DMS 273 treated with DMSO at 0.1 percent for 48 hours (cell line): ENCODE measurements at regions not wholly inside any gene's neighbourhood (a gene's known extent, or its start where the extent isn't known, plus 50 kb on each side); places are given as distances from the start of the nearest gene placed in this dataset.
"Not testable (repeated sequence)": the region's sequence is repeated elsewhere in the genome, so short reads cannot be mapped to it uniquely, and the experiment has no call there.

Experiments used
- DNase-seq: peaks from one replicate; lab custom pipeline; 2025; lab: John Stamatoyannopoulos, UW

DNA sequence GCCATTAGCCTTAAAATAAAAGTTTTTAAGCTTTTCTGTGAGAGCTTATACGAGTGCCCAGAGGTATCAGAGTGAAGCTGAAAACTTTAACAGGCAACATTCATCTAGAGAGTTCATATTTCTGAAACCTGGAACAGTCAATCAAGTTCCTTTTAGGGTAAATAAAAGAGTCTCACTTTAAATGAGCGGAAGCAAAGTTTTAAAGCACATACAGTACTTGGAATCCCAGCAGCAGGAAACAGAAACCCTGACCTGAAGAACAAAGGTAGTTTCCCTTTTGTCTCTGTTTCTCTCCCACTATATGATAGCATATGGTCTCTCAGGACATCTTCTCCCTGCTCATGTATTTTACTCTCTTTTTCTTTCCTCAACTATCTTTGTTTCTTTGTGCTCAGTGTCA lies 153.0 kb downstream of the ASB9 start:
- no peak for DNase-seq

- DNase-seq: no peak
These were observed 154.9 kb downstream of the ASB9 start for GRCh38 chrX:15114743-15115566.

GRCh38 chrX:15107367-15107988 lies 162.4 kb downstream of the ASB9 start:
- no peak for DNase-seq

GRCh38 chrX:15098505-15098904 lies 171.4 kb downstream of the ASB9 start:
- no peak for DNase-seq

- DNase-seq: no peak
These were observed 182.1 kb downstream of the ASB9 start for GRCh38 chrX:15087747-15088146.

DNA sequence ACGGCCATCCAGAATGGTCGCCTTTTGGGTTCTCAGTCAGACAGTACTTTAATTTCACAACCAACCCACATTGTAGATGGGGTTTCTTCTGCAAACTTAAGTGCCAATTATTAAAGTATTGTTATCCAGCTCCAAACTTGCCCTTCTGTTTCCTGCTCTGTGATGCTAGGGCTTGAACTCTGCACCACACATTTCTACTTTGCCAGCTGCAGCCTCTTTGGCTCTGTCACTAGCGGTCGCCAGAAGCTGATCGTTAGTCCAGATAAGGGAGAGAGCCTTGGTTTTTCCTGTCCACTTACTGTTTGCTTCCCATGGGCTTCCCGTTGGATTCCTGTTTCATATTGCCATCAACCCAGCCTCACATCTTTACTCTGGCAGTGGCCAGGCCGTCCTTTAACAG lies 196.6 kb downstream of the ASB9 start:
- DNase-seq: no peak

DNA sequence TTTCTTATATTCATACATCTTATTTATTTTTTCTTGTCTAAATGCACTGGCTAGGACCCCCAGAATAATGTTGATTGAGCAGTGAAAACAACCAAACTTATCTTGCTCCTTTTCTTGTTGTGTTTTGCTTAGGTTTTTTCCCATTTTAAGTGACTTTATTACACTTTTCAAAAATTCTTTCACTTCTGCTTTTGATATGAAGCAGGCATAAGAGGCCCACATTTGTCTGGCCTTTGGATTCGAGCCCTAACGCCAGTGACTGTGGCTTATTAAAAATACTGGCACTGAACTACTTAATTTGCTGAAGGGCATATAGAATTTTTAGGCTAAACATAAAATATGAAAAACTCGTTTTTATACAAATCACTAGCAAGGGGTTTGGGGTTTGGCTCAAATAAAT lies 197.0 kb downstream of the ASB9 start:
- no peak for DNase-seq

- no peak for DNase-seq
These were observed 197.6 kb downstream of the ASB9 start for GRCh38 chrX:15072259-15072658.

DNA sequence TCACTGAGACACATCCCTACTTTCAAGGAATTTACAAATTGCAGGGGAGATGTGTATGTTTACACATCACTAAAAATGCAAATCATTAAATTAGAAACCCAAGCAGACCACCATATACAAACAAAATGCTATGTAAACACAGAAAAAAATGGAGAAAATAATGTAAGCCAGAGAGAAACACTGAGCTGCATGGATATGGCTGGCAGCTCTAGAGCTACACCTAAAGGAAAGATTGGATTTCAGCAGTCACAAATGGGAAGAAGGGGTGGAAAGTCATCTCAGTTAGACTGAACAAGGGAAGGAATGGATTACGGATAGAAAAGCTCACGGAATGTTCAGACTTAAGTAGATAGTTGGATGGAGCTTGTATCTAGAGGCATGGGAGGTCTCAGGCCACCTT lies 186.3 kb downstream of the MOSPD2 start:
- DNase-seq: no peak

DNA sequence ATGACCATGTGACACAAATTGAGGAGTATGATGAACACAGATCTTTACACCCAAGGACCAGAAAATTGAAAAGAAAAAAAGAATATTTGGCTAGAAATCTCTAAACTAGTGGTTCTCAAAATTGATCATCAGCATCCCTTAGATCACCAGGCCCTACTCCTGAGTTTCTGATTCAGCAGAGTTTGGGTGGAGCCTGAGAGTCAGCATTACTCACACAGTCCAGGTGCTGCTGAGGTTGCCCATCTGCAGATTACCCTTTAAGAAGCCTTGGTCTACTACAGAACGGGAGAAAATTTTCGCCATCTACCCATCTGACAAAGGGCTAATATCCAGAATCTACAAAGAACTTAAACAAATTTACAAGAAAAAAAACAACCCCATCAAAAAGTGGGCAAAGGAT lies 182.8 kb downstream of the MOSPD2 start:
- DNase-seq: no peak

GRCh38 chrX:15055146-15055930 lies 182.1 kb downstream of the MOSPD2 start:
- no peak for DNase-seq

DNA sequence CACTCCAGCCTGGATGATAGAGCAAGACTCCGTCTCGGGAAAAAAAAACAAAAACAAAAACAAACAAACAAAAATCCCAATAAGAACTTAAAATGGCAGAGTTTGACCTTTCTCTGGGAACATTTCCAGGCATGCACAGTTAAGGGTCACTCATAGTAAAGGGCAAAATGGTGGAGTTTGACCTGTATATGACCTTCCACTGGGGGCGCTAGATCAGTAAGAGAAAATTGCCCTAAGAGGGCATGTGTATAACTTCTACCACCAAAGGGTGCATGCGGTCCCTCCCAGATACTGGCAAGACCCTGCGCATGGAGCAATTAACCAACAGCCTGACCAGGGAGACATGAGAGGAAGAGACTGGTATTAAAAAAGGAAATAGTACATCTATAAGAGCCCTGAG lies 177.2 kb downstream of the MOSPD2 start:
- no peak for DNase-seq

DNA sequence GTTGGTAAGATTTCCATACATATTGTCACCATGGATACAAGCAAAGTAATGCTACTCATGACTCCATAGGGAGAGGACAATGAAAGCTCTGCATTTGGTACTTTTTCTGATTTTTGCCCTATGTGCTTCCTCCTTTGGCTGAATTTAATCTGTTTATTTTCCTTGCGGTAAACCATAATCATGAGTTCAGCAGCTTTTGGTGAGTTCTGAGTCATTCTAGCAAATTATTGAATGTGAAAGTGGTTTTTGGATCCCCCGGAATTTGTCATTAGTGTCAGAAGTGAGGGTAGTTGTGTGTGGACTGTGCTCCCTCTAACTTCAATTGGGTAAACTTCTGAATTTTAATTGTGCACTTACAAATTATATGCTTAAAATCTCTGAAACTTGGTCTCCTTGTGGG lies 170.3 kb downstream of the MOSPD2 start:
- DNase-seq: no peak

GRCh38 chrX:15033917-15034316 lies 160.7 kb downstream of the MOSPD2 start:
- no peak for DNase-seq

GRCh38 chrX:15017491-15017890 lies 144.3 kb downstream of the MOSPD2 start:
- DNase-seq: no peak

GRCh38 chrX:15016051-15016450 lies 142.8 kb downstream of the MOSPD2 start:
- no peak for DNase-seq

GRCh38 chrX:15014281-15014680 lies 141.1 kb downstream of the MOSPD2 start:
- DNase-seq: no peak

DNA sequence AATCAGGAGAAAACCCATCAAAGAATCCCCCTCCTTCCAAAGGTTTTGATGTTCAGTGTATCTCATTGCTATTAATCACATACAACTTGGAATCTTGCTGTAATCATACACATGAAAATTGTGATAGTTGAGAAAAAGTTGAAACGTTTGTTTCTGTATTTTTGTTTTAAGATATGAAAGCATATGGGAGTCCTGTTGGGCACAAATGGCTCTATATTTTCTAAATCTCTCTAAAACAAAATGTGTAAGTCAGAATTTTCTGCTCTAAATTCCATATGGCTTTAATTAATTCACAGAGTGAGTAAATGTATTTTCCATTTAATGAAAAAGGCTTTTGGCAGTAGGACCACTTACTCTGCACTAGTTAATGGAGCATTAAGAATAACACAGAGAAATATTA lies 140.2 kb downstream of the MOSPD2 start:
- no peak for DNase-seq

DNA sequence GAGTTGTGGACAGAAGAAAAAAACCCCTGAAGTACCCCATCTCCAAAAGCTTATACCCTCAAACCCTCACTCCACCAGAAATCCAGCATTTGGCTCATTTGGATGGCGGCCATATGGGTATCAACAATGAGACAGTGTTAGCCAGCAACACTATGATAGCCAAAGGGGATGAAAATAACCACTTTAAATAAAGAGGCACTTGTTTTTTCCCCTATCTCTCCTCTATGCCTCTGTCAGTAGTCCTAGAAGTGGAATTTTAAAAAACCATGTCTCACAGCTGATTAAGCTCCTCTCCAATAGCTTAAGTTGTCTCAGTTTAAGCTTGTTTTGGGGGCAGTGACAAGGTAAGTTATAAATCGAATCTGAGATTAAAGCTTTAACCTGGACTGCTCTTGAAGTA lies 124.0 kb downstream of the MOSPD2 start:
- no peak for DNase-seq

GRCh38 chrX:14984425-14984824 lies 111.2 kb downstream of the MOSPD2 start:
- DNase-seq: not testable (repeated sequence)
